GM10248 (cell line): ENCODE measurements at regions not wholly inside any gene's neighbourhood (a gene's known extent, or its start where the extent isn't known, plus 50 kb on each side); places are given as distances from the start of the nearest gene placed in this dataset.
"Not testable (repeated sequence)": the region's sequence is repeated elsewhere in the genome, so short reads cannot be mapped to it uniquely, and the experiment has no call there.

Source experiments
- CTCF ChIA-PET: fragments of 300-600 bp; sonication (Branson Sonifier 250); formaldehyde crosslinking; extraction: SDS; loops from one replicate; lab custom pipeline; 2021; ENCODE audit warnings: antibody characterized with exemption; lab: Yijun Ruan, JAX
- POLR2A ChIA-PET: fragments of 350-650 bp; sonication (Branson Sonifier 250); formaldehyde crosslinking; extraction: SDS; loops from one replicate; lab custom pipeline; 2020; ENCODE audit warnings: antibody characterized with exemption; lab: Yijun Ruan, JAX
- DNase-seq: peaks from one replicate; pipeline ENCODE4 v3.0.0; 2012; ENCODE audit errors: extremely low spot score
- TF ChIP-seq, protein P1 (sequence below): IDR thresholded peaks from 2 replicates; pipeline ENCODE4 v1.5.1; 2012; ENCODE audit warnings: mild to moderate bottlenecking, low read depth; ENCODE audit errors: extremely low read depth, missing control alignments, control extremely low read depth

DNA sequence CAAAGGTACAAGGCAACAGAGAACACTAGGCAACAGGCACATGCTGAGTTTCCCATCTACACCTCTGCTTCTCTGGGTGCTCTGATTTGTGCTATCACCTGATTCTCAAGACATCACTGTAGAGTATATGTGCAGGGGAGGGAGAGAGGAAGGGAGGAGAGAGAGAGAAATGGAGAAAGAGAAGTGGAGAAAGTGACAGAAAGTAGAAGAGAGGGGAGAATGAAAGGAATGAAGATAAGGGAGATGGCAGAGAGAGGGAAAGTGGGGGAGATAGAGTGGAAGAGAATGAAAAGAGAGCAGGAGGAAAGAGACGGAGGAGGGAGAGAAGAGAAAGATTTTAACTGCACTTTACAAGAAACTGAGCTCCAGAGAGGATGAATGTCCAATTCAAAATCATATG is 340.7 kb upstream of the CDH5 start:
- TF ChIP-seq, protein P1, sequence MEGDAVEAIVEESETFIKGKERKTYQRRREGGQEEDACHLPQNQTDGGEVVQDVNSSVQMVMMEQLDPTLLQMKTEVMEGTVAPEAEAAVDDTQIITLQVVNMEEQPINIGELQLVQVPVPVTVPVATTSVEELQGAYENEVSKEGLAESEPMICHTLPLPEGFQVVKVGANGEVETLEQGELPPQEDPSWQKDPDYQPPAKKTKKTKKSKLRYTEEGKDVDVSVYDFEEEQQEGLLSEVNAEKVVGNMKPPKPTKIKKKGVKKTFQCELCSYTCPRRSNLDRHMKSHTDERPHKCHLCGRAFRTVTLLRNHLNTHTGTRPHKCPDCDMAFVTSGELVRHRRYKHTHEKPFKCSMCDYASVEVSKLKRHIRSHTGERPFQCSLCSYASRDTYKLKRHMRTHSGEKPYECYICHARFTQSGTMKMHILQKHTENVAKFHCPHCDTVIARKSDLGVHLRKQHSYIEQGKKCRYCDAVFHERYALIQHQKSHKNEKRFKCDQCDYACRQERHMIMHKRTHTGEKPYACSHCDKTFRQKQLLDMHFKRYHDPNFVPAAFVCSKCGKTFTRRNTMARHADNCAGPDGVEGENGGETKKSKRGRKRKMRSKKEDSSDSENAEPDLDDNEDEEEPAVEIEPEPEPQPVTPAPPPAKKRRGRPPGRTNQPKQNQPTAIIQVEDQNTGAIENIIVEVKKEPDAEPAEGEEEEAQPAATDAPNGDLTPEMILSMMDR = no peak
- ChIA-PET POLR2A (no interaction called here), CTCF (interaction anchor here (0.9 kb wide), 1 partner anchor 20 kb away, joined by 3 read pairs; no protein-coding TSS in a partner anchor)
- no peak for DNase-seq

DNA sequence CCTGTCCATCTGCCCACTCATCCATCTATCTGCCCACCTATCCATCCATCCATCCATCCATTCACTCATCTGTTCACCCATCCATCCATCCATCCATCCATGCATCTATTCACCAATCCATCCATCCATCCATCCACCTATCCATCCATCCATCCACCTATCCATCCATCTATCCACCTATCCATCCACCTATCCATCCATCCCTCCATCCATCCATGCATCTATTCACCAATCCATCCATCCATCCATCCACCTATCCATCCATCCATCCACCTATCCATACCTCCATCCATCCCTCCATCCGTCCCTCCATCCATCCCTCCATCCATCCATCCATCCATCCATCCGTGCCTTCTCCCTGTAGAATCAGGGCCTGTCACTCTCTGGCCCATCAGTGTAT is 341.9 kb upstream of the CDH5 start:
- CTCF ChIA-PET, DNase-seq, POLR2A ChIA-PET: not testable (repeated sequence)

DNA sequence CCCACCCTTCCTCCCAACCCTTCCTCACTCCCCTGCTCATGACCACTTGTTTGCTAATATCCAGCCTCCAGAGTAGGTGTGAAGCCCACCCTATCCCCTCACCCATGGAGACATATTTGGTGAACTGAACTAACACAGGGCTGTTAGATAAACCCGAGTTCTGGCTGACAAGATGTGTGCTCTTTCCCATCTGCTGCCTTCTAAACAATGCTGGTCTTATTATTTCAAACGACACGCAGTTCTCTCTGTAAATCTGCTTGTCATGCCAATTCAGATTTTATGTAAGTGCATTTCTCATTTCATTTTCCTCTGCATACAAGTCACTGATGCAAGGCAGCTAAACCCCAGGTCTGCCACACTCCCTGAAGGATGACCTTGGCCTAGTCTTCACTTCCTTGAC is 343.0 kb upstream of the CDH5 start:
- ChIA-PET CTCF (no interaction called here), POLR2A (no interaction called here)
- TF ChIP-seq, protein P1 = no peak
- DNase-seq = no peak

DNA sequence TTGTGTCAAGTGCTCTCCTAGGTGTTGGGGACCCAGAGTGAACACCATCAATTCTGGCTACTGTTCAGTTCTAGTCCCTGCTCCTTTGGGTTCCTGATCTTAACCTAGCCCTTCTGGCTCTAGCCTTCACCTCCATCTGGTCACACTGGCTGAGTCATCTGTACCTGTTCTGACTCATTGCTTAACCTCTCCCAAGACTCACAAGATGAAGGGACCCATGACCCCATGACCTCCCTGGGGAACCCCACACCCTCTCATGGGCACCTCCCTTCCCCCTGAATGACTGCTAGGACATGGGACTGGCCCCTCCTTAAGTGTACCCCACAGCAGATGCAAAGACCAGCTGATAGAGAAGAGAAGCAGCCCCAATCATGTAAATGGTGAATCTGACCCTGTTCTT is 345.8 kb upstream of the CDH5 start:
- ChIA-PET POLR2A (no interaction called here), CTCF (no interaction called here)
- TF ChIP-seq, protein P1 = no peak
- DNase-seq = peak; percentile 19

DNA sequence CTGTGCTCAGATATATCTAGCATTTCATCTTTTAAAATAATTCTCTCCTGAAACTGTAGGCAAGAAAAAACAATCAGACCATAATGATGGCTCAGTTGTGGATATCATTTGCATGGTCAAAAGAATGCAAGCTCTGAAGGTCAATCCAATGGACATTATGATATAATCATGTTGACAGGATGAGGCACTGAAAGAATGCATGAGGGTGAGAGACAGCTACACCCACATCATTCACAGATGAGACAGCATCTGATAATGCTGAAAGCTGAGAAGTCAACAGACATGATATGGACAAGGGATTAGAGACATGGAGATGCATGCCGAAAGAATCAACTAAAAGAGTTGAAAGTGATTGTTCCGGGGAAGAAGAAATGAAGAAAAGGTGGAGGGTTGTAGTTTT is 346.4 kb upstream of the CDH5 start:
- TF ChIP-seq, protein P1 = no peak
- CTCF ChIA-PET = no interaction called here
- POLR2A ChIA-PET = no interaction called here
- DNase-seq = no peak

DNA sequence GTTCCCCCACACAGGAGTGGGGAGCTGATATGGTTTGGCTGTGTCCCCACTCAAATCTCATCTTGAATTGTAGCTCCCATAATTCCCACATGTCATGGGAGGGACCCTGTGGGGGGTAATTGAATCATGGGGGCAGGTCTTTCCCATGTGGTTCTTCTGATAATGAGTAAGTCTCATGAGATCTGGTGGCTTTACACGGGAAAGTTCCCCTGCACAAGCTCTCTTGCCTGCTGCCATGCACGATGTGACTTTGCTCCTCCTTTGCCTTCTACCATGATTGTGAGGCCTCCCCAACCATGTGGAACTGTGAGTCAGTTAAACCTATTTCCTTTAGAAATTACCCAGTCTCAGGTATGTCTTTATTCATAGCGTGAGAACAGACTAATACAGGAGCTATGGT is 347.0 kb upstream of the CDH5 start:
- DNase-seq, CTCF ChIA-PET, POLR2A ChIA-PET: not testable (repeated sequence)

DNA sequence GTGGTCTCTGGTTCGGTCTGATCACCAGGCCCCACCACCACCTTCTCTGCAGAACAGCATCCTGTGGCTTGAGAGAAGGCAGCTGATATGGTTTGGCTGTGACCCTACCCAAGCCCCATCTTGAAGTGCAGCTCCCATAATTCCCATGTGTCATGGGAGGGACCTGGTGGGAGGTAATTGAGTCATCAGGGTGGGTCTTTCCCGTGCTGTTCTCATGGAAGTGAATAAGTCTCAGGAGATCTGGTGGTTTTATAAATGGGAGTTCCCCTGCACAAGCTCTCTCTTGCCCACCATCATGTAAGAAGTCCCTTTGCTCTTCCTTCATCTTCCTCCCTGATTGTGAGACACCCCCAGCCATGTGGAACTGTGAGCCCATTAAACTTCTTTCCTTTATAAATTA is 352.3 kb upstream of the CDH5 start:
- no peak for DNase-seq
- ChIA-PET CTCF (no interaction called here), POLR2A (no interaction called here)

DNA sequence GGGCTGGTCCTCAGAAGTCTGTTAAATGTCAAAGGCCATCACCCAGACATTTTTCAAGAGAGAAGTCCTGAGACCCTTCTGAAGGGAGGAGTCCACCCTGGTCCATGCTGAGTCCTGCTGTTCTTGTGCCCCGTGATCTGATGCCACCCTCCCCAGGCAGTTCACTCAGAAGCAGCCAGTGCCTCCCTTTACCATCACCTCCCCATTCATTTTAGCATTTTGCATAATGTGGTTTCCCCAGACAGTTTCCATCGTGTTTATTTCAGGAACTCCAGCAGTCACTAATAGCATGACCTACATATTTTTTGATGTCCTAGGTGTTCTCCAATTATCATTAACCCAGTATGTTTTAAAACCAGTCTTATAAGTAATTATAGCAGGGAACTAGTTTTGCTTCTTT is 353.0 kb upstream of the CDH5 start:
- ChIA-PET CTCF (no interaction called here), POLR2A (no interaction called here)
- no peak for DNase-seq
- TF ChIP-seq, protein P1 = no peak

More for the DNA sequence above, 352.3 kb upstream of the CDH5 start:
- TF ChIP-seq, protein P1 = no peak
